ENCODE measurements at regions not wholly inside any gene's neighbourhood (a gene's known extent, or its start where the extent isn't known, plus 50 kb on each side); places are given as distances from the start of the nearest gene placed in this dataset.

DNA sequence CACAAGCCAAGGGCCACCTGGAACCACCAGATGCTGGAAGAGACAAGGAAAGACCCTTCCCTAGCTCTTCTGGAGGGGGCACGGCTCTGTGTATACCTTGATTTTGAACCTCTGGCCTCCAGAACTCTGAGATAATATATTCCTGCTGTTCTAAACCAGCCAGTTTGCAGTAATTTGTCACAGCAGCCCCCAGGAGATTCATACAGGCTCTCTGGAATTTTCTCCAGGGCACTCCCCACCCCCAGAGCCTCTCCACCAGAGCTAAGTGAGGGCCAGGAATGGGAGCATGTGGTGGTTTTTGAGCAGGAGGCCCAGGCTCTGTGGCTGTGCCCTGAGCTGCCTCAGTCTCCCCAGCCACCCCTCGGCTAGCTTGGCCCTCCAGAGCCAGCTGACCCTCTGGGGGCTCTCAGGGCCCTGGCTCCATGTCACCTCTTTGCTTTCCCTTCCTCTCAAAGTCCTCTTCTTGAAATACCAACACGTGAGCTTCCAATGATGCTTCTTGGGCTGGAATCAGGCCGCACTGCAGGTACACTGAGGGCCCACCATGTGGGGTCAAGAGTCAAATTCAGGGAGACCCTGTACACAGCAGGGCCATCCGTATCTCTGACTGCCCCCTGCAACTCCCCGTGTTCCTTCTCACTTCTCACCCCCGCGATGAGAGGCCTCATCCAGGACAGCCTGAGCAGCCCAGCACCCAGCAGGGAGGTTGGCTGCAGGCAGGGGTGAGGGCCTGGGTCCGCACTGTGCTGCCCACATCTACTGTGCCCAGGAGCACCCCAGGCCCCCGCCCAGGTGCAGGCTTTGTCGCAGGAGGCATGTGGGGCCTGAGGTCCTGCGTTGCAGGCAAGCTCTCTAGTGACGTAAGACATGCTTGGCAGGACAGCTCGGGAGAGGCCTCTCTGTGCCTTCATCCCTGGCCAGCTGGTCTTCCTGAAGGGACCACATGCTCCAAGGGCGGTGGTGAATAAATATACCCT lies 155.5 kb downstream of the ANKRD60 start:
- H3K4me1 Mint-ChIP-seq, result no peaks in the 10 kb centered on the region
- peaks cover 59% of the 10 kb centered on the region for H3K27me3 Mint-ChIP-seq
- peak overlapping the region in 1 of 2 donors; percentile 65 for H3K27ac Mint-ChIP-seq
- H3K9me3 Mint-ChIP-seq, result no peaks in the 10 kb centered on the region
- no peak overlapping the region for H3K4me3 Mint-ChIP-seq
- ATAC-seq (no peak), DNase-seq (no peak)

DNA sequence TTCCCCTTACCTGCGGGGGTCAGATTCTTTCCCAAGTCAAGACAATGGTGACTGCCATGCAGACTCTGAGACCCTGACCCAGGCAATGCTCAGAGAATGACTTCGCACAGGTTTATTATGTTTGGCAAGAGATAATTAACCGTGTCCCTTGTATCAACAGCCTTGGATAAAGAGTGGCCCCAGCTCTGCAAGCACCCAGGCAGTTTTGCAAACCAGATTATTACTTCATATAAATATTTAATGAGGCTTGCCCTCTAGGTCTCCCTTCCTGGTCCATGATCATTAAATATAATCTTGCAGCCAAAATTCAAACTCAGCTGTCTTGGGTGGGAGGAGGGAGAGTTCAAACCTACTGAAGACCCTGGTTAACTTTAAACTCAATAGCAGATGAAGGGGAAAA lies 156.5 kb downstream of the ANKRD60 start:
- DNase-seq (no peak), ATAC-seq (no peak)
- H3K4me3 Mint-ChIP-seq, result no peak overlapping the region
- no peaks in the 10 kb centered on the region for H3K4me1 Mint-ChIP-seq
- H3K9me3 Mint-ChIP-seq, result no peaks in the 10 kb centered on the region
- no peak overlapping the region for H3K27ac Mint-ChIP-seq
- H3K27me3 Mint-ChIP-seq, result peaks cover 49% of the 10 kb centered on the region

DNA sequence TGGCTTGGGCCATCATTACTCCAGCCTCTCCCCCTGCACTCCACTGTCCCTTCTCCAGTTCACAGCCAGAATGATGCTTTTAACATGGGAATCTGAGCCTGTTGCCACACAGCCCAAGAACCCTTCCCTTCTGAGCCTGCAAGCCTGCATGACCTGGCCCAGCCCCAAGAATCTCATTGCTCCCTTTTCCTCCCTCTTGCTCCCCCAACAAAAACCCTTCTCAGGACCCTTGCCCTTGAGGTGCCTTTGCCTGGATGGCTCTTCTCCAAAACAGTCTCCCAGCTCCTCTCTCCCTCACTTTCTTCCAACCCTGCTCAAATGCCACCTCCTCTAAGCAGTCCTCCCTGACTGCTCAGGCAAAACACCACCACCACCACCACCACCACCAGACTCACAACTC lies 157.2 kb downstream of the ANKRD60 start:
- no peak overlapping the region for H3K4me3 Mint-ChIP-seq
- peaks cover 45% of the 10 kb centered on the region for H3K27me3 Mint-ChIP-seq
- H3K27ac Mint-ChIP-seq, result no peak overlapping the region
- ATAC-seq (no peak), DNase-seq (no peak)
- H3K9me3 Mint-ChIP-seq, result no peaks in the 10 kb centered on the region
- no peaks in the 10 kb centered on the region for H3K4me1 Mint-ChIP-seq

DNA sequence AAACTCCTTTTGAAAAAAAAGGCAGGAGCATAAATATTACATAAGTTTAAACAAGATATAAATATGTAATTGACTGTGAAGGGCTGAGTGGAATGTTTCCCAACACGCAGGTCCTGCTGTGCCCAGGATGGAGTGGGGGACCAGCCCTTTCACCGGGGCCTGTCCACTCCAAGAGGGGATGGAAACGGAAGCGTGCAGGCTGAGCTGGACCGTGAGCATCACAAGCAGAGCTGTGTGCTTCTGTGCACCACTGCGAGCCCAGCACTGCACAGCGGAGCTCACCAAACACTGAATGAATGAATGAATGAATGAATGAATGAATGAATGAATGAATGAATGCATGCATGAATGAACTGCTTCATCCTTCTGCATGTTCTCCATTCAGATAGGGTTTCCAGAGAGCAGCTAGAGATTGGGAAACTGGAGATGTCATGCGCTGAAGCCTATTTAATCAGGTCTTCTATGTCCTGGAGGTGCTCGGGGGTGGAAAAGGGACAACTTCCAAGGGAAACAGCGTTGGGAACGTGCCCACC lies 157.7 kb downstream of the ANKRD60 start:
- DNase-seq, result no peak
- H3K4me1 Mint-ChIP-seq, result no peaks in the 10 kb centered on the region
- peaks cover 40% of the 10 kb centered on the region for H3K27me3 Mint-ChIP-seq
- H3K27ac Mint-ChIP-seq, result no peak overlapping the region
- ATAC-seq, result no peak
- no peak overlapping the region for H3K4me3 Mint-ChIP-seq
- H3K9me3 Mint-ChIP-seq, result no peaks in the 10 kb centered on the region

DNA sequence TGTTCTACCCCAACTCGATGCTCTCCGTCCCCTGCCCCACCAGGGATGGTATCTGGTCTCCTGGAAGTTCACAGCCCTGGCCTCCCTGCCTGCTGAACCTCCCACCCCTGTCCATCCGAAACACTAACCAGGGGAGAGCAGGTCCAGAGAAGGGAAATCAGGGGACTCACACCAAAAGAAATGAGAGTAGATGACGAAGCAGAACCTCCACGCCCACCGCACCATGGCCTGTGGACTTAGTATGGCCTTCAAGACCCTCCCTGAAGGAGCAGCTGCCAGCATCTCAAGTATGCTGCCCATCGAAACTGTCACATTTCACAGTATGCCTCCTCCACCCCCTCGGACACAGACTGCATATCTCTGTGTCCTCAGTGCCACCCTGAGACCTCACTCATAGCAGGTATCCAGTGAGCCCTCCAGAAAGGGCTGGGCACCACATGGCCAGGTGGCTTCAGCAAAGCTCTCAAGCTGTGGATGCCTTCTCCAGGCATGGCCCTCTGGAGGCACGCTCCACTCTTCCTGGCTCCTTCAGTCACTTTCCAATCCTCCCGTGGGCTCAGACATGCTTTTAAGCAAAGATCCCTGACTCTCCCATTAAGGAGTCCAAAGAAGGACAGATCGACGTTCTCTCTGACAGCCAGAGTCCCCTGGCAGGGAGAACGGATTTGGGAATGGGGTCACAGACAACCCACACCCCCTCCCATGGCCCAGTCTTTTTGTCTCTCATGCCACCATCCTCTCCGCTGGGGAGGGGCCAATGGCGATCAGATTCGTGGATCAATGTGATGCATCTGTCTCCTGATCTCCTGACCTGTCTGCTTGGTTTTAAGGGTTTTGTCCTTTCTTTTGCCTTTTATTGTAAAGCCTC lies 158.4 kb downstream of the ANKRD60 start:
- no peaks in the 10 kb centered on the region for H3K9me3 Mint-ChIP-seq

DNA sequence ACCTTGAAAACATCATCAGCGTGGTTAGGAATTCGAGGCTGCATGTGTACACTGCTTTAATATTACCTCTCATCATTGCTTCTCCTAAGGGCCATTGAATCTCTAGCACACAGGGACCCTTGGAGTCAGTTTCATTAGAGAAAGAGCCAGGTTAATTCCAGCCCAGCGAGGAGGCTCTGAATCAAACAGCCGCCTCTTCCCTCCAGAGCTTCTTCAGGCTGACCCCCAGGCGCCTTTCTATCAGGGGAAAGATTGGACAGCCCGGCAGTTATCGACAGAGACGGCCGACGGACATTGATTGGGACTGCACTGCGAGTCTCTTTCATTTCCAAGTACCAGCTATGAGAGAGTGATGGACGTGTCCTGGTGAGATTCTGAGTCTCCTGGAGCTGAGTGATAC lies 159.2 kb downstream of the ANKRD60 start:
- Mint-ChIP-seq H3K9me3 (no peaks in the 10 kb centered on the region), H3K27me3 (peaks cover 27% of the 10 kb centered on the region)

More for the DNA sequence above, 158.4 kb downstream of the ANKRD60 start:
- H3K4me3 Mint-ChIP-seq, result no peak overlapping the region
- H3K4me1 Mint-ChIP-seq, result no peaks in the 10 kb centered on the region
- DNase-seq (no peak), ATAC-seq (no peak)
- H3K27ac Mint-ChIP-seq, result no peak overlapping the region
- H3K27me3 Mint-ChIP-seq, result peaks cover 33% of the 10 kb centered on the region

DNA sequence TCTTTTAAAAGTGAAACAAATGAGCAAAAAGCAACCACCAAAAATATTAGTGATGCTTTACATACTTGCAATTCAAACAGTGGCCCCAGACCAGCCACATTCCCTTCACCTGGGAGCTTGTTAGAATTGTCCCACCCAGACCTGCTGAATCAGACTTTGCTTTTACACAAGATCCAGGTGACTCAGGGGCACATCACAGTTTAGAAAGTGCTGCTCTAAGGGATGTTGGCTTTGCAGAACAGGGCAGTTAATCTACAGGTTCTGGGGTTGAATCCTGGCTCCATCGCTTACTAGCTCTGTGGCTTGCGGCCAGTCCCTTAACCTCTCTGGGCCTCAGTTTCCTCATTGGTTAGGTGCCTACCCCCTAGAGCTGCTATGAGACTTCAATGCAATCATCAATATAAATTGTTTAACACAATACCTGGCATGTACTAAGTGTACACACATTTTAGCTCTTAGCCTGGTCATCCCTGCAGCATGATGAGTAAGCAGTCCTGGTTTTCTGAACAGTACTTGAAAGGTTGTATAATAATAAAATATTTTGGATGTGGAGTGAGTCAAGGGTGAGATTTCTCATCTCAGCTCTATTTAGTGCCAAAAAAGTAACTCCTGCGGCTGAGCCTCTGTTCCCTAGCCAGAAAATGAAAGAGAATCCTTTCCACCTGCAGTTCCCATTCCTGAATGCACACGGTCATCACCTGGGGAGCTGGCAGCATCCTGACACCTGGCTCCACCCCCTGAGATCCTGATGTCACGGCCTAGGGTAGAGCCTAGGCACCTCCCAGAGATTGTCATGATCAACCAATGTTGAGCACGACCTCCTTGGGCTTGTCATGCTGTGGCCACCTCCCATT lies 162.7 kb downstream of the ANKRD60 start:
- DNase-seq (no peak), ATAC-seq (no peak)
- H3K4me1 Mint-ChIP-seq, result no peaks in the 10 kb centered on the region
- peaks cover 19% of the 10 kb centered on the region for H3K27me3 Mint-ChIP-seq
- H3K9me3 Mint-ChIP-seq, result peaks cover 0 to 11% of the 10 kb centered on the region in 2 donors
- no peak overlapping the region for H3K4me3 Mint-ChIP-seq
- H3K27ac Mint-ChIP-seq, result no peak overlapping the region

More for the DNA sequence above, 159.2 kb downstream of the ANKRD60 start:
- no peak for ATAC-seq
- no peak for DNase-seq
- Mint-ChIP-seq H3K27ac (no peak overlapping the region), H3K4me1 (no peaks in the 10 kb centered on the region), H3K4me3 (no peak overlapping the region)

DNA sequence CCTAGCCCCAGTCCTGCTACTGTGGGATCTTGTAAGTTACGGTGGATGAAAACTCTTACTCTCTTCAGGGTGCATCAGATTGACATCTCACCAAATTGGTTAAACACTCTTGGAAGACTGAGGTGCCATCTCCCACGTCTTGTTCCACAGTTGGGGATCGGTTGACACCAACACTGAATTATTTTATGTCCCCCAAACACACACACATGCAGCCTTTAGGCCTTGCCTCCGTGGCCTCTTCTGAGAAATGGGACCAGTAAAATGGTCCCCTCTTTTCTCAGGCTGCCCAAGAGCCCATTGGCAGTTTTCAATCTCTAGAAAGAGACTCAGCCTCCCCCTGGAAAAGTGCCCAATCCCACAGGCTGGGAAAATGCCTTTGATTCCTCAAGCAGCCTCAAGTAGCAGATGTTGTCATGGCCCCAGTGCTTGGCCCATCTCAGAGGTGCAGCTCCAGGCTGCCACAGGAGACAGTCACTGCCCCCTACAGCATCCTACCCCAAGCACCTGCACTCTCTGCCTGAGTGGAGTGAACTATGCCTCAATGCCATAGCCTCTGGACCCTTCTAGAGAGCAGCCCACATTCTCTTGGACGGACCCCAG lies 163.9 kb downstream of the ANKRD60 start:
- DNase-seq, result no peak

DNA sequence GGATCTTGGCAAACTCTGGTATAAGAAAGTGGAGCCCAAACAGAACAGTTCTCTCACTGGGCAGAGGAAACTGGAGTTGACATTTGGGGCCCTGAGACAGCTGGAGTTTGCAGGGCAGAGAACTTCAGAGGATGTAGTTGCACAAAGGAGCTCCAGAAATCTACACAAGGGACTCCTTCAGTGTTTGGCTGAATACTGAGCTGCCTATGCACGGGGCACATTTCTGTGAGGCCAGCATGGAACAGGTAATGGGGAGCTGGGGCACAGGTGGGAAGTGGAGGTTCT lies 169.3 kb downstream of the ANKRD60 start:
- Mint-ChIP-seq H3K9me3 (peaks cover 0 to 11% of the 10 kb centered on the region in 2 donors), H3K27ac (no peak overlapping the region), H3K4me3 (no peak overlapping the region), H3K27me3 (peaks cover 60% of the 10 kb centered on the region), H3K4me1 (no peaks in the 10 kb centered on the region)
- ATAC-seq, result no peak
- no peak for DNase-seq

More for the DNA sequence above, 163.9 kb downstream of the ANKRD60 start:
- Mint-ChIP-seq H3K4me3 (no peak overlapping the region), H3K4me1 (no peaks in the 10 kb centered on the region), H3K9me3 (peaks cover 0 to 11% of the 10 kb centered on the region in 2 donors), H3K27me3 (peaks cover 30% of the 10 kb centered on the region), H3K27ac (no peak overlapping the region)
- no peak for ATAC-seq

DNA sequence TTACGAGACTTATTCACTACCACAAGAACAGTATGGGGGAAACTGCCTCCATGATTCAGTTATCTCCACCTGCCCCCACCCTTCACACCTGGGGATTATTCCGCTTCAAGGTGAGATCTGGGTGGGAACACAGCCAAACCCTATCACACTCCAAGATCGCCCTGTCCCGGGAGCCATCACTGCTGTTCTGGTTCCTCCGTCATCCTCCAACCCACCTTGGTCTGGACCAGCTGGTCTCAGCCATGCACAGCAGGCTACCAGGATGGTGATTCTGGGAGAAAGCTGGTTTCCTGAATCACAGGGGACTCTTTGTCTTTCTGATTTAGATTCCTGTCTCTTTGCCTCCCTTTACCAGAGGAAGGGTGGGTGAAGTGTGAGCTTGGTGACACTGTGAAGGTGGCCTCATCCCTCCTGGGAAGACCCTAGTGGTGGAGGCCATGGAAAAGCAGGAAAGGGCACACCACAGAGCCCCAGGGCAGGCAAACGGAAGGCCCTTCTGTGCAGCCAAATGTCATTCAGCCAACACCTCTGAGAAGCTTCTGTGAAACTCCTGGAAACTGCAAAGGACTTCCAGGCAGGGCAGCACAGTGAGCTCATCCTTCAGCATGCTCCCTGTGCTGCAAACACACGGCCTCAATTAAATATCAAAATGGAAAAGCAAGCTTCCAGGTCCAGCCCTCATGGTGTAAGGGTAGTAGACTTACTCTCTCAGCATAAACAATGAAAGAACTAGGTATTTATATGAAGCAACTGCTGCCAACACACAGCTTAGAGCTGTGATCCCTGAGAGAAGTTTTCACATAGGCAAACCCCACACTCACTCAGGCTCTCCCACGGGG lies 169.8 kb downstream of the ANKRD60 start:
- H3K4me3 Mint-ChIP-seq, result no peak overlapping the region
- H3K4me1 Mint-ChIP-seq, result no peaks in the 10 kb centered on the region
- ATAC-seq (no peak), DNase-seq (no peak)
- H3K27me3 Mint-ChIP-seq, result peaks cover 66% of the 10 kb centered on the region
- peaks cover 0 to 11% of the 10 kb centered on the region in 2 donors for H3K9me3 Mint-ChIP-seq
- no peak overlapping the region for H3K27ac Mint-ChIP-seq

DNA sequence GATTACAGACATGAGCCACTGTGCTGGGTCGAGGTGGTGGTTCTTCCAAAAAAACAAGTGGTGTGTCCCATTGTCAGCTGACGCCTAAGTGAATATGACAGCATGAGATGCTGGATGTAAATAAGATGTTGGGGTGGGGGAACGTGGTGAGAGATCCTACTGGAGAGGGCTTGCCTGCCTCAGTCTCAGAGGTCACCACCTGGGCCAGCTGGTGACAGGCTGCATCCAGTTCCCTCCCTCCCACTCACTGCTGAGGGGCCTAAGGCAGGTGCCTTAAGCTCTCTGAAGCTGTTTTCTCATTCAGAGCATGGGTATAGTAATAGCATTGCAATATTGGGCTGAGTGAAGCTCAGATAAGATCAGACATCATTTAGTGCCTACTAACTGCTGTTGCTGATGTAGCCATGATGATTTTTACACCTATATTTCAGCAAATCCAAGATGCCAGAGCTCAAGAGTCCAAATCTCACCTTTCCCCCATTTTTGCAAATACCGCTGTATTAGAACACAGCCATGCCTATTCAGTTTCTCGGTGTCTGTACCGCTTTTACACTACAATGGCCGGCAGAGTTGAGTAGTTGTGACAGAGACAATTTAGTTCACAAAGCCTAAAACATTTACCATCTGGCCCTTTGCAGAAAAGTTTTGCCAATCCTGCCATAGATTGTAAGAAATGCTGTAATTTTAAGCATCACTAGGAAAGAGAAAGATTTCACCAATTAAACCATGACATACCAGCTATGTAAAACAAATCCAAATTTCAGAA lies 171.3 kb downstream of the ANKRD60 start:
- H3K4me1 Mint-ChIP-seq, result no peaks in the 10 kb centered on the region
- ATAC-seq, result no peak

DNA sequence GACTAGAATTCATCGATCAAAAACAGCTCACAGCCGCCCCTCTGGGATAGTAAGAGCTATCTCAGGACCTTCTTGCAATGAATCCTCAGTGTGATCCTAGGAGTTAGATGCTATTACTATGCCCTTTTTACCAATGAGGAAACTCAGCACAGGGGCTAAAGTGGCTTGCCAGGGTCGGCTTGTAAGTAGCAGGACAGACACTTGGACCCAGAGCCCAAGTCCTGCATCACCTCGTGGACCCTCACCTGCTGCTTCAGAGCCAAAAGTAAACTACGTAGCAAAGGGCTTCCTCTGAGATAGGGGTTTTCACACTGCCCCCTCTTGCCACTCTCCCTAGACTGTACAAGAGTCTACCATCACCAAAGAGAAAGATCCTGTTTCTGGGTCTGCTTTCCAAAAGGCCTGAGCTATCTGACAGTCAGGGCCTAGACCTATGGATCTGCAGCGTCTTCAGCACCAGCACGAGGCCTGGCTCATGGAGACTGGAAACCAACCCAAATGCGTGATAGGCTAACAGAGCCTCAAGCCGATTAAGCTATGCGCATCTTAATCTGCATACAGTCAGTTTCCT lies 172.3 kb downstream of the ANKRD60 start:
- peaks cover 0 to 4% of the 10 kb centered on the region in 2 donors for H3K9me3 Mint-ChIP-seq
- ATAC-seq (no peak), DNase-seq (no peak)
- H3K27ac Mint-ChIP-seq, result no peak overlapping the region
- H3K4me1 Mint-ChIP-seq, result no peaks in the 10 kb centered on the region
- H3K27me3 Mint-ChIP-seq, result peaks cover 55% of the 10 kb centered on the region
- H3K4me3 Mint-ChIP-seq, result no peak overlapping the region

More for the DNA sequence above, 171.3 kb downstream of the ANKRD60 start:
- no peak for DNase-seq
- Mint-ChIP-seq H3K4me3 (no peak overlapping the region), H3K9me3 (no peaks in the 10 kb centered on the region), H3K27me3 (peaks cover 65% of the 10 kb centered on the region), H3K27ac (no peak overlapping the region)

DNA sequence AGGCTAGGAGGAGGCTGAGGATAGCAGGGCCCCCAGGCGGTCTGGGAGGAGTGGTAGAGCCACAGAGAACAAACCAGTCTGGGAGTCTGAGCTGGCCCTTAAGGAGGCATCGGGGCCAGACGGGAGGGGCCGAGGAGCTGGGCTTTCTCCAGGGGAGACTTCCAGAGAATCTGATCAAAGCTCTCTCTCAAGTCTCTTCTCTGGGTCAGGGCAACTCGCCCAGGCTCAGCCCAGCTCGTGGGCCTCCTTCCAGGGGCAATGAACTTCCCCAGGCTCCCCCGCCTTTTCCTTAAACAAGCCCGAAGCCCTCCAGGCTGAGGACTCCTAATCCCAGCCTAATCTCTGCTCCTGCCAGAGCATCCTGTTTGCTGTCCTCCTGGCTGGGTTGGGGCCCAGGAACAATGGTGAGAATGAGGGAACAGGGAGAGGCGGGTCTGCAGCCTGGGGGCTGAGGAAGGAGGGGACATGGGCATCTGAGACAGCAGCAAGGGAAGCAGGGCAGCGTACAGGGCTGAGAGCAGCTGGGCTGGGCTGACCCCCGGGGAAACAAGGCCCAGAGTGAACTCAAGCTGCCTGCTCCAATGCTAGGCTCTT lies 173.6 kb downstream of the ANKRD60 start:
- no peak for DNase-seq
- Mint-ChIP-seq H3K4me3 (no peak overlapping the region), H3K27ac (no peak overlapping the region), H3K9me3 (peaks cover 0 to 4% of the 10 kb centered on the region in 2 donors), H3K27me3 (peaks cover 44% of the 10 kb centered on the region), H3K4me1 (no peaks in the 10 kb centered on the region)
- ATAC-seq, result no peak

Measured in stimulated activated naive CD8-positive, alpha-beta T cell treated with anti-CD3 and anti-CD28 coated beads, Interleukin-15, amount 100 ng/mL, for 72 hours (primary cell).